ENCODE measurements at regions not wholly inside any gene's neighbourhood (a gene's known extent, or its start where the extent isn't known, plus 50 kb on each side); places are given as distances from the start of the nearest gene placed in this dataset.
"Not testable (repeated sequence)": the region's sequence is repeated elsewhere in the genome, so short reads cannot be mapped to it uniquely, and the experiment has no call there.

GRCh38 chr6:112955743-112956142 is 608.6 kb downstream of the RFPL4B start:
- not testable (repeated sequence) for TF ChIP-seq REST (IDR thresholded peaks at IDR 0.05); RNF2 (IDR thresholded peaks at IDR 0.05; ENCODE audit: borderline replicate concordance, low read depth); POLR2A (IDR thresholded peaks at IDR 0.05; ENCODE audit: low read length); MAFK (IDR thresholded peaks at IDR 0.05; ENCODE audit: partially characterized antibody); MAX (IDR thresholded peaks at IDR 0.05); CTCF (IDR thresholded peaks at IDR 0.05); RCOR1 (IDR thresholded peaks at IDR 0.05; ENCODE audit: low read depth, low read length); USF2 (IDR thresholded peaks at IDR 0.05); CBX2 (IDR thresholded peaks at IDR 0.05; ENCODE audit: borderline replicate concordance, low read depth); BHLHE40 (IDR thresholded peaks at IDR 0.05; ENCODE audit: low read depth, low read length); SREBF2 (IDR thresholded peaks at IDR 0.05); CHD2 (IDR thresholded peaks at IDR 0.05; ENCODE audit: low read length, partially characterized antibody)

All from A549 (cell line).